Glutamatergic neuron (in vitro differentiated cells): ENCODE measurements at regions not wholly inside any gene's neighbourhood (a gene's known extent, or its start where the extent isn't known, plus 50 kb on each side); places are given as distances from the start of the nearest gene placed in this dataset.

Experiments
- DNase-seq: peaks from one replicate; pipeline ENCODE4 v3.0.0; 2022
- H3K27ac Mint-ChIP-seq: one replicate; pipeline ENCODE4 v1.8.0; 2020; ENCODE audit warnings: mild to moderate bottlenecking, mixed read lengths, inconsistent platforms; ENCODE audit not compliant: unreplicated experiment
- H3K27me3 Mint-ChIP-seq: one replicate; pipeline ENCODE4 v1.8.0; 2020; ENCODE audit warnings: mild to moderate bottlenecking, moderate library complexity, mixed read lengths, inconsistent platforms; ENCODE audit not compliant: unreplicated experiment
- H3K36me3 Mint-ChIP-seq: one replicate; pipeline ENCODE4 v1.8.0; 2020; ENCODE audit warnings: mild to moderate bottlenecking, mixed read lengths, inconsistent platforms; ENCODE audit not compliant: unreplicated experiment
- H3K4me1 Mint-ChIP-seq: one replicate; pipeline ENCODE4 v1.8.0; 2020; ENCODE audit warnings: mild to moderate bottlenecking, low read depth, mixed read lengths, inconsistent platforms; ENCODE audit not compliant: unreplicated experiment
- H3K4me3 Mint-ChIP-seq: one replicate; pipeline ENCODE4 v1.8.0; 2020; ENCODE audit warnings: mild to moderate bottlenecking, mixed read lengths, inconsistent platforms; ENCODE audit not compliant: unreplicated experiment
- H3K9me3 Mint-ChIP-seq: one replicate; pipeline ENCODE4 v1.8.0; 2020; ENCODE audit warnings: mild to moderate bottlenecking, moderate library complexity, mixed read lengths, inconsistent platforms; ENCODE audit not compliant: unreplicated experiment
- CTCF ChIP-seq: fragments of 200-600 bp; sonication (generic); IDR thresholded peaks from one replicate; pipeline ENCODE4 v1.5.0; 2021; ENCODE audit not compliant: partially characterized antibody, unreplicated experiment

- Mint-ChIP-seq H3K9me3 (no peaks in the 10 kb centered on the region), H3K4me3 (no peak overlapping the region), H3K4me1 (no peaks in the 10 kb centered on the region), H3K36me3 (no peaks in the 10 kb centered on the region), H3K27me3 (peaks cover 3% of the 10 kb centered on the region), H3K27ac (no peak overlapping the region)
- TF ChIP-seq CTCF: no peak
- no peak for DNase-seq
These were observed 150.4 kb upstream of the SATB1 start for GRCh38 chr3:18575573-18575972.

- H3K9me3 Mint-ChIP-seq: peaks cover 1% of the 10 kb centered on the region
- H3K4me1 Mint-ChIP-seq: no peaks in the 10 kb centered on the region
- H3K4me3 Mint-ChIP-seq: no peak overlapping the region
- H3K36me3 Mint-ChIP-seq: no peaks in the 10 kb centered on the region
- H3K27ac Mint-ChIP-seq: no peak overlapping the region
- H3K27me3 Mint-ChIP-seq: peaks cover 3% of the 10 kb centered on the region
- DNase-seq: no peak
- TF ChIP-seq CTCF: no peak
These were observed 147.7 kb upstream of the SATB1 start for GRCh38 chr3:18572809-18573208.

DNA sequence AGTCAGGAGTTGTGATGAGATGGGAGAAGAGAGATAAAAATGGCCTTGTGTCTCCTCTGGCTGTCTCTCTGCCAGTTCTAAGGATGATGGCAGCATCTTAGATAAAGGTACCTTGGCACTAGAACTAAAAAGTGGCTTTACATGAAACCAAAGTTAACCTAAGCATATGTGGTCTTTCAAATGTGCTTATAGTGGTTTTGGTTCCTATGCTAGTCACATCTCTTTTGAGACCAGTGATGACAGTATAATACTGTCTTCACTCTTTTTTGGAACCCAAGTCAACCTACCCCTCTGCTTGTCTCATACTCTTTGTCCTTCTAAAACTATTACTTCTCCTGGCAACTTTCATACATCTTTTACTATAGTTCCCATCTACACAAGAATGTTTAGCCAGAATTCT, 142.2 kb upstream of the SATB1 start:
- Mint-ChIP-seq H3K9me3 (peaks cover 1% of the 10 kb centered on the region), H3K27ac (no peak overlapping the region), H3K27me3 (no peaks in the 10 kb centered on the region), H3K36me3 (no peaks in the 10 kb centered on the region), H3K4me3 (no peak overlapping the region), H3K4me1 (peaks cover 2% of the 10 kb centered on the region)
- DNase-seq: no peak
- no peak for TF ChIP-seq CTCF

DNA sequence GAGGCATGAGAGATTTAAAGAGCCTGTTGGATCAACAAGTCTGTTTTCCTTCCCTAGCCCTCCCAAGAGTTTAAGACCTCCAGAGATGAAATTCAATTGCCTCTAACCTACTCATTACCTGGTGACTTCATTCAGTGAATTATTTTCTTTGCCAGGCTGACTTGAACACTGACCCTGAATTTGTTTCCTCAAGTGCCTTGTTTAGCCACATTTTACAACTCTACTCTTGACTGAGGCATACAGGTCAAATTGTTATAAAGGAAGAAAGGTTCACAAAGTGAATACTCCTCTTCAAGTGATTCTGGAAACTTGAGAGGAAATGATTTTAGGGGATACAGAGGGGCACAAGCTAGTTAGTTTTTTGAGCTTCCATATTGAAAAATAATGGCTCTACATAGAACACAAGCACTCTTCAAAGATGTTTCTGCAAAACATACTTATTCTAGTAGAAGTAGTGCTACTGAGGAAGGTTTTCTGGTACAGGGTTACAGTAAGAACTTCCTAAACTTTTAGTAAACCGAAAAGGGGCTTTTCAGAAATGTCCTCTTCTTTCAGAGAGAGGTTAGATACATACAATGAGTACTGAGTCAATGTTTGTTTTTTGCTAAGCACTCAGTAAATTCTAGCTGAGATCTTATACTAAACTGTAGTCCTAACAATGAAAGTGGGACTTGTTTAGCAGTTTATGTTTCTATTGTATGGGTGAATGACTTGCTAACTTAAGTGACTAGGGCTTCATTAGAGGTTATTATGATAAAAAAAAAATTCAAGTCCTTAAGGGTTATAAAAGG, 137.4 kb upstream of the SATB1 start:
- Mint-ChIP-seq H3K4me3 (no peak overlapping the region), H3K9me3 (no peaks in the 10 kb centered on the region), H3K36me3 (no peaks in the 10 kb centered on the region), H3K27me3 (no peaks in the 10 kb centered on the region), H3K27ac (no peak overlapping the region), H3K4me1 (peaks cover 8% of the 10 kb centered on the region)
- TF ChIP-seq CTCF: no peak
- DNase-seq: no peak

GRCh38 chr3:18559331-18559842, 134.2 kb upstream of the SATB1 start:
- Mint-ChIP-seq H3K27ac (no peak overlapping the region), H3K4me1 (peaks cover 10% of the 10 kb centered on the region), H3K4me3 (no peak overlapping the region), H3K27me3 (no peaks in the 10 kb centered on the region), H3K9me3 (peaks cover 1% of the 10 kb centered on the region), H3K36me3 (no peaks in the 10 kb centered on the region)
- peak; percentile 87 for TF ChIP-seq CTCF
- peak; percentile 26 for DNase-seq
